GM12878 (cell line): ENCODE measurements at regions not wholly inside any gene's neighbourhood (a gene's known extent, or its start where the extent isn't known, plus 50 kb on each side); places are given as distances from the start of the nearest gene placed in this dataset.

Source experiments
- BCL3 ChIP-seq: IDR thresholded peaks from 2 replicates; pipeline ENCODE4 v1.6.1; 2011; ENCODE audit warnings: borderline replicate concordance, low read depth, mild to moderate bottlenecking, moderate library complexity, low read length; ENCODE audit not compliant: insufficient read depth, poor library complexity, severe bottlenecking
- BRCA1 ChIP-seq: IDR thresholded peaks from 2 replicates; pipeline ENCODE4 v1.6.1; 2011; ENCODE audit warnings: low read depth, low read length, improper control_type of control experiment
- EZH2 ChIP-seq: IDR thresholded peaks from 2 replicates; pipeline ENCODE4 v1.6.1; 2012; ENCODE audit warnings: low read depth, mild to moderate bottlenecking, control low read depth, inconsistent platforms, low read length, borderline replicate concordance; ENCODE audit not compliant: control insufficient read depth
- HSF1 ChIP-seq: fragments of 150-350 bp; IDR thresholded peaks from 2 replicates; pipeline ENCODE4 v1.6.1; 2014; ENCODE audit warnings: mild to moderate bottlenecking, low read depth, low read length
- IRF5 ChIP-seq: fragments of 450-650 bp; IDR thresholded peaks from 2 replicates; pipeline ENCODE4 v1.6.1; 2017; ENCODE audit warnings: borderline replicate concordance
- MYC ChIP-seq: IDR thresholded peaks from 2 replicates; pipeline ENCODE4 v1.6.1; 2011; ENCODE audit warnings: mild to moderate bottlenecking, low read length, moderate library complexity, inconsistent platforms; ENCODE audit not compliant: insufficient read depth, insufficient replicate concordance, insufficient read length, severe bottlenecking
- NBN ChIP-seq: fragments of 450-650 bp; IDR thresholded peaks from 2 replicates; pipeline ENCODE4 v1.6.1; 2016
- NKRF ChIP-seq: fragments of 450-650 bp; conservative IDR thresholded peaks from 2 replicates; pipeline ENCODE4 v1.6.1; 2017; ENCODE audit warnings: mild to moderate bottlenecking, moderate library complexity
- SREBF2 ChIP-seq: IDR thresholded peaks from 2 replicates; pipeline ENCODE4 v1.6.1; 2012; ENCODE audit warnings: mild to moderate bottlenecking, low read length
- ZNF592 ChIP-seq: fragments of 450-650 bp; IDR thresholded peaks from 2 replicates; pipeline ENCODE4 v1.6.1; 2017; ENCODE audit warnings: mild to moderate bottlenecking, moderate library complexity
- ZNF622 ChIP-seq: fragments of 450-650 bp; IDR thresholded peaks from 2 replicates; pipeline ENCODE4 v1.6.1; 2017; ENCODE audit warnings: mild to moderate bottlenecking, inconsistent platforms

- no peak for TF ChIP-seq NKRF
- TF ChIP-seq NBN: 0 out of 2 replicates have a peak, but pooled peaks have one; percentile 59
- TF ChIP-seq EZH2: no peak
- no peak for TF ChIP-seq ZNF592
- TF ChIP-seq ZNF622: no peak
- no peak for TF ChIP-seq MYC
- no peak for TF ChIP-seq BRCA1
- TF ChIP-seq SREBF2: no peak
- no peak for TF ChIP-seq BCL3
- peak; percentile 83; the same call in 1 of the 2 replicates for TF ChIP-seq IRF5
- no peak for TF ChIP-seq HSF1
These were observed 339.7 kb upstream of the NR2F2 start (continued) for GRCh38 chr15:95990833-95991232.
